GM23248 (cell line): ENCODE measurements at regions not wholly inside any gene's neighbourhood (a gene's known extent, or its start where the extent isn't known, plus 50 kb on each side); places are given as distances from the start of the nearest gene placed in this dataset.
A peak's percentile ranks its signal among the peaks of the same experiment; 100 is the strongest.
"Not testable (repeated sequence)": the region's sequence is repeated elsewhere in the genome, so short reads cannot be mapped to it uniquely, and the experiment has no call there.

Source experiments
- DNase-seq: peaks from one replicate; pipeline ENCODE4 v3.0.0-alpha.2; 2015
- H2AFZ ChIP-seq: fragments of 200-600 bp; sonication (generic); 2 replicates; pipeline ENCODE4 v1.6.1; 2016; ENCODE audit warnings: antibody characterized with exemption
- H3F3A ChIP-seq: fragments of 200-600 bp; sonication (generic); 2 replicates; pipeline ENCODE4 v1.6.1; 2016; ENCODE audit warnings: mild to moderate bottlenecking, antibody characterized with exemption, mixed run types; ENCODE audit not compliant: insufficient read depth
- H3K27ac ChIP-seq: fragments of 200-600 bp; sonication (generic); 2 replicates; pipeline ENCODE4 v1.5.1; 2016; ENCODE audit warnings: mild to moderate bottlenecking
- H3K27me3 ChIP-seq: fragments of 200-600 bp; sonication (generic); replicated peaks from 2 replicates; pipeline ENCODE4 v1.6.1; 2016; ENCODE audit warnings: mild to moderate bottlenecking; ENCODE audit not compliant: insufficient read depth
- H3K36me3 ChIP-seq: fragments of 200-600 bp; sonication (generic); 2 replicates; pipeline ENCODE4 v1.6.1; 2016; ENCODE audit warnings: low read depth, mild to moderate bottlenecking
- H3K4me1 ChIP-seq: fragments of 200-600 bp; sonication (generic); 2 replicates; pipeline ENCODE4 v1.6.1; 2016; ENCODE audit warnings: mild to moderate bottlenecking; ENCODE audit not compliant: insufficient read depth
- H3K4me2 ChIP-seq: fragments of 200-600 bp; sonication (generic); one replicate; pipeline ENCODE4 v1.6.1; 2016; ENCODE audit warnings: mild to moderate bottlenecking; ENCODE audit not compliant: unreplicated experiment
- H3K4me3 ChIP-seq: fragments of 200-600 bp; sonication (generic); 2 replicates; pipeline ENCODE4 v1.5.1; 2016; ENCODE audit warnings: mild to moderate bottlenecking
- H3K79me2 ChIP-seq: fragments of 200-600 bp; sonication (generic); 2 replicates; pipeline ENCODE4 v1.6.1; 2016; ENCODE audit warnings: mild to moderate bottlenecking; ENCODE audit not compliant: insufficient read depth
- H3K9ac ChIP-seq: fragments of 200-600 bp; sonication (generic); 2 replicates; pipeline ENCODE4 v1.6.1; 2016; ENCODE audit warnings: mild to moderate bottlenecking
- H3K9me2 ChIP-seq: fragments of 200-600 bp; sonication (generic); 2 replicates; pipeline ENCODE4 v1.6.1; 2016; ENCODE audit warnings: mixed run types, mild to moderate bottlenecking, moderate library complexity; ENCODE audit not compliant: insufficient read depth
- H3K9me3 ChIP-seq: fragments of 200-600 bp; sonication (generic); one replicate; pipeline ENCODE4 v1.6.1; 2017; ENCODE audit warnings: low read depth
- H4K20me1 ChIP-seq: fragments of 200-600 bp; sonication (generic); 2 replicates; pipeline ENCODE4 v1.6.0; 2016; ENCODE audit not compliant: insufficient read depth
- EZH2 ChIP-seq: fragments of 200-600 bp; sonication (generic); IDR thresholded peaks from 2 replicates; pipeline ENCODE4 v1.6.1; 2018; ENCODE audit warnings: antibody characterized with exemption, mild to moderate bottlenecking; ENCODE audit not compliant: insufficient read depth, poor library complexity, severe bottlenecking
- EZH2phosphoT487 ChIP-seq: fragments of 200-600 bp; sonication (generic); IDR thresholded peaks from 2 replicates; pipeline ENCODE4 v1.6.1; 2018; ENCODE audit warnings: antibody characterized with exemption, moderate library complexity, mild to moderate bottlenecking, low read depth; ENCODE audit not compliant: insufficient read depth
- WGBS, 2 experiments: methylation state at CpG; one replicate each; pipeline ENCODE4 v1.1.6; 2015 to 2017; ENCODE audit warnings: low lambda C conversion rate in 2 of 2, low coverage in 1 of 2; ENCODE audit errors: missing lambda C conversion rate in 2 of 2; 5-methylcytosine and 5-hydroxymethylcytosine counted together
- in situ Hi-C: fragments of 300-500 bp; cut with MboI; formaldehyde crosslinking; loops from 2 replicates; pipeline ENCODE4 v1.15.0; 2020

DNA sequence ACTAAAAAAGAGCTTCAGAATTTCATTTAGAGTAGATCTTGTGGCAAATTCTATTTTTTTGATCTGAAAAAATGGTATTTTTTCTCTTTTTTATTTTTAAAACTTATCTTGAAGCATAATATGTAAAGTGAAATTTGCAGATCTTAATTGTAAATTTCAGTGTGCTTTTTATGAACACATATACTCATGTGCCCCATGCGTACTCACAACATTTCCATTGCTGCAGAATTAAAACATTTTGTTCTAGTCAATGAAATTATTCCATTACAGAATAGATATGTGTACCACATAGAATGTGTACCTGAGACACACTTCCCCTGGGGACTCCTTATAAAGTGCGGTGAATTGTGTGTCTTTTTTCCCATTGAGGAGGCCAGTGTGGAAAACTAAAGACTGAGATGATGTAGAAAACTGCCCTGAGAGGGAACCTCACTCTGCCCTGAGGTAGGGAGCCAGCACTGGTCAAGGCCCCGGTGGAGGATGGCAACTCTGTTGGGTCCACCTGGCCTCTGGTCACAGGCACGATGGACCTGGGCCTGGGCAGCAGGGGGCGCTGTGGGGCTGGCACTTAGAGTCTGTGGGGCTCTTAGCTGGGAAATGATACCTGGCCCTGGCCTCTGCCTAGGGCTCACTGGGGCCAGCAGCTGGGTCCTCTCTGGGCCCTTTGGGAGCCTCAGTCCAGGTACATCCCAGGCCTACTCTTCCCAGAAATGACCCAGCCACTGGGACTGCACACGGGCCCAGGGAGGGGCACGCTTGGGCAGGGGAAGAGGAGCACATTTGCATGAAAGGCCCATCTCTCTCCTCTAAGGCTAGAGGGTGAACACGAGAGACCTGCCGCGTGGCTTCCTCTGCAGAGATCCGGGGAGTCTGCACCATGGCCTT lies 77.9 kb upstream of the TOP3B start:
- no peak for TF ChIP-seq EZH2
- no peak for TF ChIP-seq EZH2phosphoT487
- in situ Hi-C loops, result no loop called here
- Histone ChIP-seq H3K27ac (no peak overlapping the region), H3K9me3 (no peaks in the 10 kb centered on the region), H3F3A (no peaks in the 10 kb centered on the region), H3K4me2 (no peak overlapping the region), H3K36me3 (no peaks in the 10 kb centered on the region), H3K79me2 (no peaks in the 10 kb centered on the region), H3K9me2 (no peaks in the 10 kb centered on the region), H3K4me1 (no peaks in the 10 kb centered on the region), H3K9ac (no peak overlapping the region), H3K4me3 (no peak overlapping the region), H2AFZ (no peak overlapping the region), H3K27me3 (peaks cover 16% of the 10 kb centered on the region), H4K20me1 (no peaks in the 10 kb centered on the region)
- 47 to 48% methylated on average over 11 of the region's 11 CpGs for WGBS, 2 experiments
- peak; percentile 43 for DNase-seq

DNA sequence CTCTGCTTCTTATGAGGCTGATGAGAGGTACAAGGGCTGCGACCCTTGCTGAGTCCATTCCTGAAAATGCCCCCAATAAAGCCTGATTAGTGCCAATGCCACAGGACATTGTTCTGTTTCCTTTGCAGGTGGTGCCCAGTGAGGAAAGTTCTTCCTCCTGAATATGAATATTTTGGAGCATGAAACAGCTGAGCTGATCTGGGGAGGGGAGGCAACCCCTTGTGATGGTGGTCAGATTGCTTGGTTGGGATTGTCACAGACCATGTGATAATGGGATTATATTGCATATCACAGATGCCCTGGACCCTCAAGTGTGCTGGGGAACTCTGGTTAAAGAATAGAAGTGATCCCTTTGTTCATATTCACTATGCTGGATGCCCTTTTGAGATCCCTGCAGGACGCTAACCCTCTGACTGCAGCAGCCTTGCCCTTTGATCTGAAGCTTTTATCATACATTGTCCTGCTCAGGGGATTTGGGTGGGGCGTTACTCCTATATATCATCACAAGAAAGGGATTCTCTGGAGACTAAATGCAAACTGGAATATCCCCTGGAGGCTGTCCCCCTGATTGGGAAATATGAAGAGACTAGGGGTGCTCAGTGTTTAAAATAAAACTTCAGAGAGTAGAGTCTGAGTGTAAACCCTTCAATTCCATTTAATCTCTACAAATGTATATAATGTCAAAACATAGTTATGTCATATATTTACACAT lies 76.9 kb upstream of the TOP3B start:
- peaks cover 16% of the 10 kb centered on the region for H3K27me3 ChIP-seq

DNA sequence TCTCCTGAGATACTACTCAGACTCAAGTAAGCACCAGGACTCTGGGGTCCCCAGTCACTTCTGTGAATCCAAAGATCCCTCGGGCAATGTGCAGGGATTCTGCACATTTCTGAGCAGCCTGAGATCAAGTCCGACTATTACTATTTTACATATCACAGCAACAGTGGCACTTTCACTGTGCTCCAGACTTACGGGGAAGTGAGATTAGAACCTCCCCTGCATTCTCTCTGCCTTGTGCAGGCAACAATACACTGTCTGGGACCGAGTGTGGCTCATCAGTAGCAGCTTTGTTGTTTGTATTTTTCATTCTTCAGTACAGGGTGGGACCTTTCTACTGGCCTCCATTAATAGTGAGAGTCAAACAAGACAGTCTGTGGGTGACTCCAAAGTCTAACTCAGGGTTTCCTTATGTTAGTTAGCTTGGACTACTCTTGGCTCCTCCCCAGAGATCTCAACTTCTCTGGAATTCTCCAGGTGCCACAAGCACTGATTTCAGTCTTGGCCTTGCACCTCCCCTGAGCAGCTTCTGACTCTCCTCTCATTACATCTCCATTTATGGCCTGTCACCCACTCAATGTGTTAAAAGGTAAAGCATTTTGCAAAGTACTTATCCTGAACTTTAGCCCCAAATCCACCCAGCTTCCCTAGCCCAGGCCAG lies 76.2 kb upstream of the TOP3B start:
- no peak overlapping the region for H3K4me3 ChIP-seq
- DNase-seq, result no peak
- H3F3A ChIP-seq, result no peaks in the 10 kb centered on the region
- no peak overlapping the region for H3K9ac ChIP-seq
- 26 to 33% methylated on average over 4 of the region's 4 CpGs for WGBS, 2 experiments
- TF ChIP-seq EZH2phosphoT487, result no peak
- H3K9me3 ChIP-seq, result no peaks in the 10 kb centered on the region
- no peaks in the 10 kb centered on the region for H3K4me1 ChIP-seq
- no peaks in the 10 kb centered on the region for H4K20me1 ChIP-seq
- no peaks in the 10 kb centered on the region for H3K9me2 ChIP-seq
- H3K4me2 ChIP-seq, result no peak overlapping the region
- H3K27ac ChIP-seq, result no peak overlapping the region
- no peaks in the 10 kb centered on the region for H3K36me3 ChIP-seq
- in situ Hi-C loops, result no loop called here
- no peak overlapping the region for H2AFZ ChIP-seq
- peaks cover 16% of the 10 kb centered on the region for H3K27me3 ChIP-seq
- H3K79me2 ChIP-seq, result no peaks in the 10 kb centered on the region

More for the DNA sequence above, 76.9 kb upstream of the TOP3B start:
- H3K4me1 ChIP-seq, result no peaks in the 10 kb centered on the region
- H2AFZ ChIP-seq, result no peak overlapping the region
- in situ Hi-C loops, result no loop called here
- no peaks in the 10 kb centered on the region for H3K79me2 ChIP-seq
- no peaks in the 10 kb centered on the region for H3K36me3 ChIP-seq
- no peak for DNase-seq
- no peak overlapping the region for H3K4me3 ChIP-seq
- no peak overlapping the region for H3K4me2 ChIP-seq
- no peaks in the 10 kb centered on the region for H3F3A ChIP-seq
- no peaks in the 10 kb centered on the region for H4K20me1 ChIP-seq
- H3K9ac ChIP-seq, result no peak overlapping the region
- 18 to 28% methylated on average over 3 of the region's 3 CpGs for WGBS, 2 experiments
- H3K27ac ChIP-seq, result no peak overlapping the region
- H3K9me2 ChIP-seq, result no peaks in the 10 kb centered on the region
- TF ChIP-seq EZH2phosphoT487 (no peak), EZH2 (no peak)
- no peaks in the 10 kb centered on the region for H3K9me3 ChIP-seq

DNA sequence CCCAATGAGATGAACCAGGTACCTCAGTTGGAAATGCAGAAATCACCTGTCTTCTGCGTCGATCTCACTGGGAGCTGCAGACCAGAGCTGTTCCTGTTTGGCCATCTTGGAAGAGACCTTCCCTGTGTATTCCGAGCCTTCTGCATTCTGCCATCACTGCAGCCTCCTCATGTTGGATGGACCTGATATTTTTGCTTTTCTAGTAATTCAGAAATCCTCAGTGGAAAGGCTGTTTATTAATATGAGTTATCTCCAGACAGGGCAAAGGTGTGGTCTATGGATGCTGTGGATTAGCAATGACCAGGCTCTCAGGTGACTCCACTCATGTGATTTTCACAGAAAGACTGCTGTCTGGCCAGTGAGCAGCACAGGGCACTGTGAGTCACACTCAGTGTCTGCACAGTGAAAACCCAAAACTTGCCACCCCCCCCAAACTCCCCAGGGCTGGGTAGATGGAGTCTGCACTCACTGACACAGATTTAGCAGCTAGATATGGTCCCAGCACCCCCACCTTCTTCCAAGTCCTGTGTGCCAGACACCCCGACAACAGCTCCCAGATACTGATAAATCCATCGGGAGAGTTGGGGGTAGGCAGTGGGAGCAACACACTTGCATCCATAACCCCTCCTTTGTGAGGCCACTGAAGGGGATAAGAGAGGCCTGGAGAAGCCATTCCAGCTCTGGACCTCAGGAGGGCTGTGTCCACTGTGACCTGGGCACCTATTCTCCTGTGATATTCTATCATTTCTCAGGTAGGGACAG lies 75.2 kb upstream of the TOP3B start:
- 55 to 59% methylated on average over 5 of the region's 5 CpGs for WGBS, 2 experiments

DNA sequence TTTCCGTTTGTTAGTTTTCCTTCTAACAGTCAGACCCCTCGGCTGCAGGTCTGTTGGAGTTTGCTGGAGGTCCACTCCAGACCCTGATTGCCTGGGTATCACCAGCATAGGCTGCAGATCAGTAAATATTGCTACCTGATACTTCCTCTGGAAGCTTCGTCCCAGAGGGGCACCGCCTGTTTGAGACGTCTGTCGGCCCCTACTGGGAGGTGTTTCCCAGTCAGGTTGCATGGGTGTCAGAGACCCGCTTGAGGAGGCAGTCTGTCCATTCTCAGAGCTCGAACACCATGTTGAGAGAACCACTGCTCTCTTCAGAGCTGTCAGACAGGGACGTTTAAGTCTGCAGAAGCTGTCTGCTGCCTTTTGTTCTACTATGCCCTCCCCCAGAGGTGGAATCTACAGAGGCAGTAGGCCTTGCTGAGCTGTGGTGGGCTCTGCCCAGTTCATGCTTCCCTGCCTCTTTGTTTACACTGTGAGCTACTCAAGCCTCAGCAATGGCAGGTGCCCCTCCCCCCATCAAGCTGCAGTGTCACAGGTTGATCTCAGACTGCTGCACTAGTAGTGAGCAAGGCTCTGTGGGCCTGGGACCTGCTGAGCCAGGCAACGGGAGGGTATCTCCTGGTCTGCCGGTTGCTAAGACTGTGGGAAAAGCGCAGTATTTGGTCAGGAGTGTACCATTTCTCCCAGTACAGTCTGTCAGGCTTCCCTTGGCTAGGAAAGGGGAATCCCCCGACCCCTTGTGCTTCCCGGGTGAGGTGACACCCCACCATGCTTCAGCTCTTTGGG lies 74.4 kb upstream of the TOP3B start:
- H3K4me3 ChIP-seq, DNase-seq, H3K9ac ChIP-seq, H3F3A ChIP-seq, H3K27ac ChIP-seq, H3K79me2 ChIP-seq, H3K4me2 ChIP-seq, H4K20me1 ChIP-seq, H3K9me3 ChIP-seq, H3K9me2 ChIP-seq, H3K4me1 ChIP-seq, H3K36me3 ChIP-seq, in situ Hi-C loops, H2AFZ ChIP-seq: not testable (repeated sequence)
- 32 to 37% methylated on average over 14 of the region's 14 CpGs for WGBS, 2 experiments
- peaks cover 16% of the 10 kb centered on the region; the same call in 1 of the 2 replicates for H3K27me3 ChIP-seq

More for the DNA sequence above, 75.2 kb upstream of the TOP3B start:
- no peak overlapping the region for H2AFZ ChIP-seq
- no peaks in the 10 kb centered on the region for H3K4me1 ChIP-seq
- no peak overlapping the region for H3K4me3 ChIP-seq
- H4K20me1 ChIP-seq, result no peaks in the 10 kb centered on the region
- H3K36me3 ChIP-seq, result no peaks in the 10 kb centered on the region
- H3K27me3 ChIP-seq, result peaks cover 16% of the 10 kb centered on the region
- H3K79me2 ChIP-seq, result no peaks in the 10 kb centered on the region
- DNase-seq, result no peak
- H3F3A ChIP-seq, result no peaks in the 10 kb centered on the region
- TF ChIP-seq EZH2phosphoT487, result no peak
- no peak for TF ChIP-seq EZH2
- H3K9me2 ChIP-seq, result no peaks in the 10 kb centered on the region
- no peaks in the 10 kb centered on the region for H3K9me3 ChIP-seq
- H3K27ac ChIP-seq, result no peak overlapping the region
- H3K9ac ChIP-seq, result no peak overlapping the region
- in situ Hi-C loops, result no loop called here
- H3K4me2 ChIP-seq, result no peak overlapping the region
